ENCODE measurements at regions not wholly inside any gene's neighbourhood (a gene's known extent, or its start where the extent isn't known, plus 50 kb on each side); places are given as distances from the start of the nearest gene placed in this dataset.

GRCh38 chr13:89497658-89498057, 1826.5 kb downstream of the SLITRK5 start:
- TF ChIP-seq, protein P1, sequence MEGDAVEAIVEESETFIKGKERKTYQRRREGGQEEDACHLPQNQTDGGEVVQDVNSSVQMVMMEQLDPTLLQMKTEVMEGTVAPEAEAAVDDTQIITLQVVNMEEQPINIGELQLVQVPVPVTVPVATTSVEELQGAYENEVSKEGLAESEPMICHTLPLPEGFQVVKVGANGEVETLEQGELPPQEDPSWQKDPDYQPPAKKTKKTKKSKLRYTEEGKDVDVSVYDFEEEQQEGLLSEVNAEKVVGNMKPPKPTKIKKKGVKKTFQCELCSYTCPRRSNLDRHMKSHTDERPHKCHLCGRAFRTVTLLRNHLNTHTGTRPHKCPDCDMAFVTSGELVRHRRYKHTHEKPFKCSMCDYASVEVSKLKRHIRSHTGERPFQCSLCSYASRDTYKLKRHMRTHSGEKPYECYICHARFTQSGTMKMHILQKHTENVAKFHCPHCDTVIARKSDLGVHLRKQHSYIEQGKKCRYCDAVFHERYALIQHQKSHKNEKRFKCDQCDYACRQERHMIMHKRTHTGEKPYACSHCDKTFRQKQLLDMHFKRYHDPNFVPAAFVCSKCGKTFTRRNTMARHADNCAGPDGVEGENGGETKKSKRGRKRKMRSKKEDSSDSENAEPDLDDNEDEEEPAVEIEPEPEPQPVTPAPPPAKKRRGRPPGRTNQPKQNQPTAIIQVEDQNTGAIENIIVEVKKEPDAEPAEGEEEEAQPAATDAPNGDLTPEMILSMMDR (IDR thresholded peaks at IDR 0.05; ENCODE audit: insufficient read depth, low read length, poor library complexity, severe bottlenecking): no peak
- TF ChIP-seq EZH2phosphoT487 (conservative IDR thresholded peaks at IDR 0.05; ENCODE audit: low read length): no peak
